Lung (tissue), 11 donors: ENCODE measurements at regions not wholly inside any gene's neighbourhood (a gene's known extent, or its start where the extent isn't known, plus 50 kb on each side); places are given as distances from the start of the nearest gene placed in this dataset.

Experiments used
- ATAC-seq: fragments of 200-7000 bp; cut with Tn5 transposase; one replicate; pipeline ENCODE4 v1.9.1; 2020; ENCODE audit warnings: moderate number of reproducible peaks; ENCODE audit not compliant: insufficient read depth, low FRiP score
- DNase-seq, 3 donors: peaks; one replicate each; pipeline ENCODE4 v3.0.0-alpha.2; 2013 to 2017
- H3K27ac ChIP-seq, 2 donors: one replicate each; pipeline ENCODE4 v1.5.1; 2013; ENCODE audit warnings: mild to moderate bottlenecking in 2 of 2, moderate library complexity in 2 of 2, control low read depth in 1 of 2, inconsistent platforms in 1 of 2, low read depth in 1 of 2, low read length in 1 of 2
- H3K27me3 ChIP-seq, 3 donors: one replicate each; pipeline ENCODE4 v1.5.1; 2013; ENCODE audit warnings: low read length in 2 of 3; ENCODE audit not compliant: control insufficient read depth in 3 of 3, insufficient read depth in 3 of 3
- H3K36me3 ChIP-seq, 4 donors: one replicate each; pipeline ENCODE4 v1.5.1; 2013; ENCODE audit warnings: low read length in 4 of 4, mild to moderate bottlenecking in 1 of 4, moderate library complexity in 1 of 4; ENCODE audit not compliant: control insufficient read depth in 4 of 4, insufficient read depth in 4 of 4
- H3K4me1 ChIP-seq, 5 donors: one replicate each; pipeline ENCODE4 v1.5.1; 2013; ENCODE audit warnings: low read length in 5 of 5, mild to moderate bottlenecking in 2 of 5, moderate library complexity in 1 of 5; ENCODE audit not compliant: control insufficient read depth in 5 of 5, insufficient read depth in 5 of 5
- H3K4me3 ChIP-seq: one replicate; pipeline ENCODE4 v1.5.1; 2013; ENCODE audit warnings: mild to moderate bottlenecking, control low read depth, moderate library complexity
- H3K9ac ChIP-seq, 2 donors: one replicate each; pipeline ENCODE4 v1.5.1; 2013; ENCODE audit warnings: low read length in 2 of 2, control low read depth in 1 of 2; ENCODE audit not compliant: insufficient read depth in 1 of 2
- H3K9me3 ChIP-seq, 4 donors: one replicate each; pipeline ENCODE4 v1.5.1; 2013; ENCODE audit warnings: low read length in 3 of 4, mild to moderate bottlenecking in 1 of 4, moderate library complexity in 1 of 4; ENCODE audit not compliant: control insufficient read depth in 4 of 4, insufficient read depth in 3 of 4
- CTCF ChIP-seq: IDR thresholded peaks from 2 replicates; pipeline ENCODE4 v1.5.1; 2012; ENCODE audit warnings: mild to moderate bottlenecking; ENCODE audit errors: control extremely low read depth, extremely low read depth
- WGBS, 2 donors: extraction: QIAGEN DNeasy Blood & Tissue Kit; methylation state at CpG; one replicate each; pipeline ENCODE4 v1.1.7; 2013; 5-methylcytosine and 5-hydroxymethylcytosine counted together
- donor health status: control.
- donor health status: control.
- donor health status: Bipolar disorder and iron deficiency.
- donor health status: healthy.
- donor health status: DM: yes; HTN: yes; CAD: no.

- Histone ChIP-seq H3K27ac (no peak overlapping the region), H3K9ac (no peak overlapping the region), H3K27me3 (no peaks in the 10 kb centered on the region), H3K9me3 (no peaks in the 10 kb centered on the region), H3K4me3 (no peak overlapping the region), H3K4me1 (no peaks in the 10 kb centered on the region), H3K36me3 (no peaks in the 10 kb centered on the region)
- no peak for TF ChIP-seq CTCF
- 68 to 75% methylated on average over 3 of the region's 3 CpGs for WGBS, 2 donors
- DNase-seq = no peak
- ATAC-seq = no peak
Measured at GRCh38 chr12:87651670-87652425, 377.4 kb downstream of the C12orf50 start.

GRCh38 chr12:87642245-87642644, 387.0 kb downstream of the C12orf50 start:
- Histone ChIP-seq H3K9ac (no peak overlapping the region), H3K27me3 (no peaks in the 10 kb centered on the region), H3K9me3 (no peaks in the 10 kb centered on the region), H3K4me3 (no peak overlapping the region), H3K27ac (no peak overlapping the region), H3K36me3 (no peaks in the 10 kb centered on the region), H3K4me1 (no peaks in the 10 kb centered on the region)
- 79 to 90% methylated on average over 2 of the region's 2 CpGs for WGBS, 2 donors
- ATAC-seq = no peak
- TF ChIP-seq CTCF = no peak
- no peak for DNase-seq

- H3K27ac ChIP-seq = no peak overlapping the region
- H3K4me3 ChIP-seq = no peak overlapping the region
- TF ChIP-seq CTCF = no peak
- no peaks in the 10 kb centered on the region for H3K27me3 ChIP-seq
- ATAC-seq (no peak), DNase-seq (no peak)
- no peaks in the 10 kb centered on the region for H3K4me1 ChIP-seq
- no peaks in the 10 kb centered on the region for H3K9me3 ChIP-seq
- no peaks in the 10 kb centered on the region for H3K36me3 ChIP-seq
- no peak overlapping the region for H3K9ac ChIP-seq
Measured at GRCh38 chr12:87618199-87618598, 411.0 kb downstream of the C12orf50 start.

- no peak for TF ChIP-seq CTCF
- no peak overlapping the region for H3K27ac ChIP-seq
- H3K9ac ChIP-seq = no peak overlapping the region
- H3K27me3 ChIP-seq = no peaks in the 10 kb centered on the region
- DNase-seq = no peak
- H3K4me3 ChIP-seq = no peak overlapping the region
- ATAC-seq = no peak
- no peaks in the 10 kb centered on the region for H3K9me3 ChIP-seq
- H3K36me3 ChIP-seq = no peaks in the 10 kb centered on the region
- no peaks in the 10 kb centered on the region for H3K4me1 ChIP-seq
- 73 to 79% methylated on average over 2 of the region's 2 CpGs for WGBS, 2 donors
Measured at GRCh38 chr12:87612996-87613395, 416.2 kb downstream of the C12orf50 start.
